HL-60 (cell line): ENCODE measurements at regions not wholly inside any gene's neighbourhood (a gene's known extent, or its start where the extent isn't known, plus 50 kb on each side); places are given as distances from the start of the nearest gene placed in this dataset.

Source experiments
- DNase-seq, 2 experiments: peaks; one replicate each; pipeline ENCODE4 v3.0.0-alpha.2; 2010 to 2020; ENCODE audit warnings: low read depth in 1 of 2, low spot score in 1 of 2
- H3K27ac ChIP-seq: fragments of 250-450 bp; sonication (Bioruptor Pico); replicated peaks from 2 replicates; pipeline ENCODE4 v1.5.1; 2020; ENCODE audit warnings: mild to moderate bottlenecking, moderate library complexity
- H3K27me3 ChIP-seq: fragments of 250-450 bp; sonication (Bioruptor Pico); 2 replicates; pipeline ENCODE4 v1.5.1; 2021; ENCODE audit warnings: mild to moderate bottlenecking, moderate library complexity; ENCODE audit not compliant: insufficient read depth, poor library complexity, severe bottlenecking
- H3K4me3 ChIP-seq: replicated peaks from 2 replicates; pipeline ENCODE4 v1.5.1; 2011; ENCODE audit warnings: mild to moderate bottlenecking, control low read depth, low read length; ENCODE audit not compliant: insufficient read depth
- GABPA ChIP-seq: IDR thresholded peaks from 2 replicates; pipeline ENCODE4 v1.6.1; 2012; ENCODE audit warnings: low read depth
- POLR2AphosphoS5 ChIP-seq: IDR thresholded peaks from 2 replicates; pipeline ENCODE4 v1.6.1; 2012; ENCODE audit warnings: low read depth
- SPI1 ChIP-seq: IDR thresholded peaks from 2 replicates; pipeline ENCODE4 v1.6.1; 2012; ENCODE audit warnings: low read depth, mild to moderate bottlenecking, borderline replicate concordance
- TF ChIP-seq, protein P1 (sequence below): IDR thresholded peaks from one replicate; pipeline ENCODE4 v1.5.1; 2011; ENCODE audit warnings: low read length, control low read depth, inconsistent platforms; ENCODE audit not compliant: insufficient read depth
- TF ChIP-seq, protein P2 (sequence below): IDR thresholded peaks from 2 replicates; pipeline ENCODE4 v1.6.1; 2012; ENCODE audit warnings: low read depth; ENCODE audit not compliant: insufficient replicate concordance

DNA sequence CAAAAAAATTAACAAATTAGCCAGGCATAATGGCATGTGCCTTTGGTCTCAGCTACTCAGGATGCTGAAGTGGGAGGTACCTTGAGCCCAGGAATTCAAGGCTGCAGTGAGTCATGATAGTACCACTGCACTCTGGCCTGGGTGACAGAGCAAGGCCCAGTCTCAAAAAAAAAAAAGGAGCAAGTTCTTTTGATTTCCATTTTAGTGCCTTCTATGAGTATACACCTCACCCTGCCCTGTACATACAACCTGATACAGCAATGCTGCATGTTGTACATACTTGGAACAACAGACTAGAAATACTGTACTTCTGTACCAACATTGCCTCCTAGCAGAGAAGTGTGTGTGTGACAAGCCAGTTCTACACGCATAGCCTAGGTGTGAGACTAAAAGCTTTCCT lies 97.3 kb upstream of the CARMIL1 start:
- Histone ChIP-seq H3K4me3 (no peak overlapping the region), H3K27me3 (no peaks in the 10 kb centered on the region), H3K27ac (no peak overlapping the region)
- DNase-seq: no peak
- TF ChIP-seq POLR2AphosphoS5: no peak
- TF ChIP-seq, protein P1, sequence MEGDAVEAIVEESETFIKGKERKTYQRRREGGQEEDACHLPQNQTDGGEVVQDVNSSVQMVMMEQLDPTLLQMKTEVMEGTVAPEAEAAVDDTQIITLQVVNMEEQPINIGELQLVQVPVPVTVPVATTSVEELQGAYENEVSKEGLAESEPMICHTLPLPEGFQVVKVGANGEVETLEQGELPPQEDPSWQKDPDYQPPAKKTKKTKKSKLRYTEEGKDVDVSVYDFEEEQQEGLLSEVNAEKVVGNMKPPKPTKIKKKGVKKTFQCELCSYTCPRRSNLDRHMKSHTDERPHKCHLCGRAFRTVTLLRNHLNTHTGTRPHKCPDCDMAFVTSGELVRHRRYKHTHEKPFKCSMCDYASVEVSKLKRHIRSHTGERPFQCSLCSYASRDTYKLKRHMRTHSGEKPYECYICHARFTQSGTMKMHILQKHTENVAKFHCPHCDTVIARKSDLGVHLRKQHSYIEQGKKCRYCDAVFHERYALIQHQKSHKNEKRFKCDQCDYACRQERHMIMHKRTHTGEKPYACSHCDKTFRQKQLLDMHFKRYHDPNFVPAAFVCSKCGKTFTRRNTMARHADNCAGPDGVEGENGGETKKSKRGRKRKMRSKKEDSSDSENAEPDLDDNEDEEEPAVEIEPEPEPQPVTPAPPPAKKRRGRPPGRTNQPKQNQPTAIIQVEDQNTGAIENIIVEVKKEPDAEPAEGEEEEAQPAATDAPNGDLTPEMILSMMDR: no peak
- TF ChIP-seq GABPA: no peak
- no peak for TF ChIP-seq SPI1
- TF ChIP-seq, protein P2, sequence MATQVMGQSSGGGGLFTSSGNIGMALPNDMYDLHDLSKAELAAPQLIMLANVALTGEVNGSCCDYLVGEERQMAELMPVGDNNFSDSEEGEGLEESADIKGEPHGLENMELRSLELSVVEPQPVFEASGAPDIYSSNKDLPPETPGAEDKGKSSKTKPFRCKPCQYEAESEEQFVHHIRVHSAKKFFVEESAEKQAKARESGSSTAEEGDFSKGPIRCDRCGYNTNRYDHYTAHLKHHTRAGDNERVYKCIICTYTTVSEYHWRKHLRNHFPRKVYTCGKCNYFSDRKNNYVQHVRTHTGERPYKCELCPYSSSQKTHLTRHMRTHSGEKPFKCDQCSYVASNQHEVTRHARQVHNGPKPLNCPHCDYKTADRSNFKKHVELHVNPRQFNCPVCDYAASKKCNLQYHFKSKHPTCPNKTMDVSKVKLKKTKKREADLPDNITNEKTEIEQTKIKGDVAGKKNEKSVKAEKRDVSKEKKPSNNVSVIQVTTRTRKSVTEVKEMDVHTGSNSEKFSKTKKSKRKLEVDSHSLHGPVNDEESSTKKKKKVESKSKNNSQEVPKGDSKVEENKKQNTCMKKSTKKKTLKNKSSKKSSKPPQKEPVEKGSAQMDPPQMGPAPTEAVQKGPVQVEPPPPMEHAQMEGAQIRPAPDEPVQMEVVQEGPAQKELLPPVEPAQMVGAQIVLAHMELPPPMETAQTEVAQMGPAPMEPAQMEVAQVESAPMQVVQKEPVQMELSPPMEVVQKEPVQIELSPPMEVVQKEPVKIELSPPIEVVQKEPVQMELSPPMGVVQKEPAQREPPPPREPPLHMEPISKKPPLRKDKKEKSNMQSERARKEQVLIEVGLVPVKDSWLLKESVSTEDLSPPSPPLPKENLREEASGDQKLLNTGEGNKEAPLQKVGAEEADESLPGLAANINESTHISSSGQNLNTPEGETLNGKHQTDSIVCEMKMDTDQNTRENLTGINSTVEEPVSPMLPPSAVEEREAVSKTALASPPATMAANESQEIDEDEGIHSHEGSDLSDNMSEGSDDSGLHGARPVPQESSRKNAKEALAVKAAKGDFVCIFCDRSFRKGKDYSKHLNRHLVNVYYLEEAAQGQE: no peak

DNA sequence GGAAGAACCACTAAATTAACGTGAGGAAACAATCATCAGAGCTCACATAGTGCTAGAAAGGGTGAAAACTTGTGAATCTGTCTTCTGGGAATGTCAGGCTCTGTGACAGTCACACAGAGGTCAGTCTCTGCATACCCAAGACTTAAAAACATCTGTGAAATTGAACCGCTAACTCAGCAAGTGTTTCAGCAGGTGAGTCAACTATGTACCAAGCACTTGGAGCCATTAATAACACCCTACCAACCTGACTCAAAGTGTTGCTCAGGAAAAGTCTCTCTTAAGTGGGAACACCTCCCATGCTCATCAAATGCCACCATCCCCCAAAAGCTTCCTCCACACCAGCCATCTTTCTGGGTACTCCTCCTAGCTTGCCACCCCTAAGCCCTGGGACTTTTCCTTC lies 92.3 kb upstream of the CARMIL1 start:
- Histone ChIP-seq H3K27ac (no peak overlapping the region), H3K27me3 (no peaks in the 10 kb centered on the region), H3K4me3 (no peak overlapping the region)
- no peak for TF ChIP-seq POLR2AphosphoS5
- TF ChIP-seq, protein P1: no peak
- TF ChIP-seq GABPA: no peak
- no peak for TF ChIP-seq SPI1
- TF ChIP-seq, protein P2: no peak
- DNase-seq: no peak

DNA sequence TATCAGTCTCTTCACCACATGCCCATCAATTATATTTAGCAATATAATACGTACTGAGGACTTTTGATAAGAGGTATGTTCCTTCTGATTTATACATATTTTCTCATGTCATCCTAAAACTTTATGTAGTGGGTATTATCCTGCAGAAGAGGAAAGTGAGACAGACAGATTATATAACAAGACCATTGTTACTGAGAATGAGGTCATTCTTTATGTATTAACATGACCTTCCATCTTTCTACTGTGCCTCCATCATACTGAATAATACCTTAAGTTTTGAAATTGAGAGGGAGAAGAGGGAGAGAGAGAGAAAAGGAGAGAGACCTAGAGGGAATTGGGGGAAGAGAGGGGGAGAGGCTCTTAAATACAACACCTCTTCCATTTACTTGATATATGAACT lies 90.9 kb upstream of the CARMIL1 start:
- Histone ChIP-seq H3K27me3 (no peaks in the 10 kb centered on the region), H3K27ac (no peak overlapping the region), H3K4me3 (no peak overlapping the region)
- DNase-seq: no peak
- TF ChIP-seq SPI1 (no peak), POLR2AphosphoS5 (no peak), GABPA (no peak)
- TF ChIP-seq, protein P2: no peak
- TF ChIP-seq, protein P1: no peak
